ENCODE measurements at regions not wholly inside any gene's neighbourhood (a gene's known extent, or its start where the extent isn't known, plus 50 kb on each side); places are given as distances from the start of the nearest gene placed in this dataset.
"Not testable (repeated sequence)": the region's sequence is repeated elsewhere in the genome, so short reads cannot be mapped to it uniquely, and the experiment has no call there.

GRCh38 chr7:52547308-52547910 lies 488.0 kb upstream of the POM121L12 start:
- H3K9me3 ChIP-seq (ENCODE audit: control insufficient read depth, insufficient read depth, low read length): peaks cover 10% of the 10 kb centered on the region
- no peaks in the 10 kb centered on the region for H3F3A ChIP-seq (ENCODE audit: control insufficient read depth, insufficient read depth)
- H3K79me2 ChIP-seq (ENCODE audit: control insufficient read depth, low read length): no peaks in the 10 kb centered on the region
- no peak overlapping the region for H3K4me3 ChIP-seq (ENCODE audit: low read length)
- H3K4me1 ChIP-seq (ENCODE audit: control insufficient read depth, low read length): no peaks in the 10 kb centered on the region
- no peak overlapping the region for H3K4me2 ChIP-seq (ENCODE audit: low read length)
- TF ChIP-seq CTCF (IDR thresholded peaks at IDR 0.05; ENCODE audit: low read depth, low read length, poor library complexity, severe bottlenecking) (no peak), EZH2phosphoT487 (IDR thresholded peaks at IDR 0.05; ENCODE audit: borderline replicate concordance, low read length) (no peak)
- H3K9me2 ChIP-seq (replicated peaks; ENCODE audit: control insufficient read depth, low read length): no peaks in the 10 kb centered on the region
- H3K36me3 ChIP-seq (ENCODE audit: control insufficient read depth, low read length): no peaks in the 10 kb centered on the region
- no peaks in the 10 kb centered on the region for H3K27me3 ChIP-seq (ENCODE audit: control insufficient read depth, low read length)
- no peaks in the 10 kb centered on the region for H4K20me1 ChIP-seq (ENCODE audit: control insufficient read depth, insufficient read depth, low read depth, low read length)
- no peak overlapping the region for H3K27ac ChIP-seq (ENCODE audit: low read depth, low read length)

- not testable (repeated sequence) for H3K79me2 ChIP-seq (ENCODE audit: control insufficient read depth, low read length); H3K4me3 ChIP-seq (ENCODE audit: low read length); H3K4me2 ChIP-seq (ENCODE audit: low read length); H4K20me1 ChIP-seq (ENCODE audit: control insufficient read depth, insufficient read depth, low read depth, low read length); H3F3A ChIP-seq (ENCODE audit: control insufficient read depth, insufficient read depth); H3K9me3 ChIP-seq (ENCODE audit: control insufficient read depth, insufficient read depth, low read length); H3K9me2 ChIP-seq (replicated peaks; ENCODE audit: control insufficient read depth, low read length); H3K27me3 ChIP-seq (ENCODE audit: control insufficient read depth, low read length); H3K27ac ChIP-seq (ENCODE audit: low read depth, low read length); H3K4me1 ChIP-seq (ENCODE audit: control insufficient read depth, low read length); H3K36me3 ChIP-seq (ENCODE audit: control insufficient read depth, low read length)
Measured at GRCh38 chr7:52541198-52541765, 494.2 kb upstream of the POM121L12 start.

GRCh38 chr7:52540041-52540440 lies 495.4 kb upstream of the POM121L12 start:
- no peaks in the 10 kb centered on the region for H3K4me1 ChIP-seq (ENCODE audit: control insufficient read depth, low read length)
- no peaks in the 10 kb centered on the region for H3K79me2 ChIP-seq (ENCODE audit: control insufficient read depth, low read length)
- no peaks in the 10 kb centered on the region for H3F3A ChIP-seq (ENCODE audit: control insufficient read depth, insufficient read depth)
- H4K20me1 ChIP-seq (ENCODE audit: control insufficient read depth, insufficient read depth, low read depth, low read length): no peaks in the 10 kb centered on the region
- no peaks in the 10 kb centered on the region for H3K9me2 ChIP-seq (replicated peaks; ENCODE audit: control insufficient read depth, low read length)
- H3K27ac ChIP-seq (ENCODE audit: low read depth, low read length): no peak overlapping the region
- no peak overlapping the region for H3K4me3 ChIP-seq (ENCODE audit: low read length)
- H3K9me3 ChIP-seq (ENCODE audit: control insufficient read depth, insufficient read depth, low read length): peaks cover 7% of the 10 kb centered on the region; the same call in 1 of the 2 replicates
- no peak overlapping the region for H3K4me2 ChIP-seq (ENCODE audit: low read length)
- TF ChIP-seq EZH2phosphoT487 (IDR thresholded peaks at IDR 0.05; ENCODE audit: borderline replicate concordance, low read length): no peak
- TF ChIP-seq CTCF (IDR thresholded peaks at IDR 0.05; ENCODE audit: low read depth, low read length, poor library complexity, severe bottlenecking): no peak
- no peaks in the 10 kb centered on the region for H3K36me3 ChIP-seq (ENCODE audit: control insufficient read depth, low read length)
- H3K27me3 ChIP-seq (ENCODE audit: control insufficient read depth, low read length): no peaks in the 10 kb centered on the region

GRCh38 chr7:52539414-52539813 lies 496.0 kb upstream of the POM121L12 start:
- Histone ChIP-seq H3F3A (ENCODE audit: control insufficient read depth, insufficient read depth) (no peaks in the 10 kb centered on the region), H3K36me3 (ENCODE audit: control insufficient read depth, low read length) (no peaks in the 10 kb centered on the region), H3K27ac (ENCODE audit: low read depth, low read length) (no peak overlapping the region), H3K9me3 (ENCODE audit: control insufficient read depth, insufficient read depth, low read length) (peaks cover 7% of the 10 kb centered on the region; the same call in 1 of the 2 replicates), H3K4me1 (ENCODE audit: control insufficient read depth, low read length) (no peaks in the 10 kb centered on the region), H3K27me3 (ENCODE audit: control insufficient read depth, low read length) (no peaks in the 10 kb centered on the region), H3K4me3 (ENCODE audit: low read length) (no peak overlapping the region), H3K79me2 (ENCODE audit: control insufficient read depth, low read length) (no peaks in the 10 kb centered on the region), H4K20me1 (ENCODE audit: control insufficient read depth, insufficient read depth, low read depth, low read length) (no peaks in the 10 kb centered on the region), H3K4me2 (ENCODE audit: low read length) (no peak overlapping the region), H3K9me2 (replicated peaks; ENCODE audit: control insufficient read depth, low read length) (no peaks in the 10 kb centered on the region)
- TF ChIP-seq EZH2phosphoT487 (IDR thresholded peaks at IDR 0.05; ENCODE audit: borderline replicate concordance, low read length) (no peak), CTCF (IDR thresholded peaks at IDR 0.05; ENCODE audit: low read depth, low read length, poor library complexity, severe bottlenecking) (no peak)

Data from DOHH2 (cell line).